Kidney (tissue), 13 donors: ENCODE measurements at regions not wholly inside any gene's neighbourhood (a gene's known extent, or its start where the extent isn't known, plus 50 kb on each side); places are given as distances from the start of the nearest gene placed in this dataset.

Experiments
- DNase-seq, 5 donors: peaks; one replicate each; pipeline ENCODE4 v3.0.0-alpha.2; 2013 to 2020
- FAIRE-seq: peaks from 2 replicates; lab custom pipeline; 2012; peaks lifted over from hg19 to GRCh38; lab: Jason Lieb, UNC
- H3K27ac ChIP-seq, 2 donors: one replicate each; pipeline ENCODE4 v1.7.0; 2013; ENCODE audit warnings: low read depth in 2 of 2, low read length in 2 of 2, inconsistent platforms in 1 of 2
- H3K27me3 ChIP-seq: one replicate; pipeline ENCODE4 v1.7.1; 2013; ENCODE audit warnings: low read length, inconsistent platforms; ENCODE audit not compliant: control insufficient read depth, insufficient read depth
- H3K36me3 ChIP-seq, 3 donors: one replicate each; pipeline versions ENCODE4 v1.7.0 to v1.7.1; 2013; ENCODE audit warnings: low read length in 3 of 3, control low read depth in 1 of 3, inconsistent platforms in 1 of 3; ENCODE audit not compliant: insufficient read depth in 3 of 3, control insufficient read depth in 2 of 3
- H3K4me1 ChIP-seq, 3 donors: one replicate each; pipeline versions ENCODE4 v1.7.0 to v1.7.1; 2013; ENCODE audit warnings: low read length in 3 of 3, inconsistent platforms in 1 of 3, low read depth in 1 of 3; ENCODE audit not compliant: control insufficient read depth in 2 of 3, insufficient read depth in 2 of 3
- H3K4me3 ChIP-seq, 3 donors: one replicate each; pipeline versions ENCODE4 v1.7.0 to v1.8.1; 2013; ENCODE audit warnings: low read length in 3 of 3, control low read depth in 1 of 3, inconsistent platforms in 1 of 3
- H3K9ac ChIP-seq, 3 donors: one replicate each; pipeline versions ENCODE4 v1.7.0 to v1.7.1; 2013; ENCODE audit warnings: low read length in 3 of 3, control low read depth in 1 of 3, inconsistent platforms in 1 of 3
- H3K9me3 ChIP-seq, 3 donors: one replicate each; pipeline versions ENCODE4 v1.7.0 to v1.7.1; 2013; ENCODE audit warnings: low read length in 3 of 3, control low read depth in 1 of 3, inconsistent platforms in 1 of 3; ENCODE audit not compliant: control insufficient read depth in 2 of 3, insufficient read depth in 1 of 3
- intact Hi-C: fragments of 100-400 bp; cut with DNase I; formaldehyde crosslinking; loops from one replicate; pipeline ENCODE4 v1.11.1; 2022
- TF ChIP-seq, protein P1 (sequence below): IDR thresholded peaks from 3 replicates; pipeline ENCODE4 v1.5.1; 2012; ENCODE audit warnings: mild to moderate bottlenecking, moderate library complexity, borderline replicate concordance; ENCODE audit not compliant: insufficient read depth; ENCODE audit errors: extremely low read depth
- donor health status: control.
- donor health status: control.
- donor health status: control.
- donor health status: control.
- donor health status: control.
- donor health status: DM: yes; HTN: yes; CAD: no.
- donor health status: Normal renal cell carcinoma (clear cell type).

DNA sequence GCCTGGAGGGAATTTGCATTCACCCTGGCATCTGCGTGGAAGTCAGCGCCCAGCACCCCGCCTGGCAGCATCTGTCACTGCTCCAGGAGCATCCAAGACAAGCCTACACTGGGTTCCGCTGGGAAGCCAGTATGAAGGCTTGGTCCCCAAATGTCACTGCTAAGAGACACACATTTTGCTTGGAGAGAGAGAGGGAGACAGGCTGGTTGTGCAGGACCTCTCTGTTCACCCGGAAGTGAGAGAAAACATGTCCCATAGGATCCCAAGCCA is 119.5 kb downstream of the SEC23IP start:
- TF ChIP-seq, protein P1, sequence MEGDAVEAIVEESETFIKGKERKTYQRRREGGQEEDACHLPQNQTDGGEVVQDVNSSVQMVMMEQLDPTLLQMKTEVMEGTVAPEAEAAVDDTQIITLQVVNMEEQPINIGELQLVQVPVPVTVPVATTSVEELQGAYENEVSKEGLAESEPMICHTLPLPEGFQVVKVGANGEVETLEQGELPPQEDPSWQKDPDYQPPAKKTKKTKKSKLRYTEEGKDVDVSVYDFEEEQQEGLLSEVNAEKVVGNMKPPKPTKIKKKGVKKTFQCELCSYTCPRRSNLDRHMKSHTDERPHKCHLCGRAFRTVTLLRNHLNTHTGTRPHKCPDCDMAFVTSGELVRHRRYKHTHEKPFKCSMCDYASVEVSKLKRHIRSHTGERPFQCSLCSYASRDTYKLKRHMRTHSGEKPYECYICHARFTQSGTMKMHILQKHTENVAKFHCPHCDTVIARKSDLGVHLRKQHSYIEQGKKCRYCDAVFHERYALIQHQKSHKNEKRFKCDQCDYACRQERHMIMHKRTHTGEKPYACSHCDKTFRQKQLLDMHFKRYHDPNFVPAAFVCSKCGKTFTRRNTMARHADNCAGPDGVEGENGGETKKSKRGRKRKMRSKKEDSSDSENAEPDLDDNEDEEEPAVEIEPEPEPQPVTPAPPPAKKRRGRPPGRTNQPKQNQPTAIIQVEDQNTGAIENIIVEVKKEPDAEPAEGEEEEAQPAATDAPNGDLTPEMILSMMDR, result no peak
- no peaks in the 10 kb centered on the region for H3K27me3 ChIP-seq
- no peak overlapping the region for H3K27ac ChIP-seq
- no peaks in the 10 kb centered on the region for H3K4me1 ChIP-seq
- no peak for DNase-seq
- no peak overlapping the region for H3K9ac ChIP-seq
- H3K36me3 ChIP-seq, result no peaks in the 10 kb centered on the region
- no peaks in the 10 kb centered on the region for H3K9me3 ChIP-seq
- intact Hi-C loops, result no loop called here
- no peak for FAIRE-seq
- H3K4me3 ChIP-seq, result no peak overlapping the region

DNA sequence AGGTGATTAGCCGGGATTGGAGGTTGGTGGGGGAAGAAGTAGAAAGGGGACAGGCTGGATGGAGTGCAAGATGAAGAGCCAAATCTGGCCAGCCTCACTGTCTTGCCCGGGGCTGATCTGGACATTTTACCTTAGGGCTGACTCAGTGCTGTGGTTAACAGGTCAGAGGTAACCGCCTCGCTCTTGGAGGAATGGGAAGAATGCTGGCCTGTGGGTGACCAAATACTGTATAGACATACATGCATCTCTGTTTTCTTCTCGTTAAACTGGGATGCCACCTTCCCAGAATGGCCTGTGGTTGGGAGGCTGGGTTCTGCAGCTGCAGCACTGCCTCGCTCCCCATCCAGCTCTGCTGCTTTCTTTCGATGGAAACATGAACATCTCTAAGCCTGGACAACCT is 120.0 kb downstream of the SEC23IP start:
- no peak overlapping the region for H3K27ac ChIP-seq
- H3K9me3 ChIP-seq, result no peaks in the 10 kb centered on the region
- no peak overlapping the region for H3K4me3 ChIP-seq
- H3K4me1 ChIP-seq, result no peaks in the 10 kb centered on the region
- TF ChIP-seq, protein P1, result no peak
- FAIRE-seq (no peak), DNase-seq (no peak)
- H3K27me3 ChIP-seq, result no peaks in the 10 kb centered on the region
- intact Hi-C loops, result no loop called here
- H3K36me3 ChIP-seq, result no peaks in the 10 kb centered on the region
- H3K9ac ChIP-seq, result no peak overlapping the region

DNA sequence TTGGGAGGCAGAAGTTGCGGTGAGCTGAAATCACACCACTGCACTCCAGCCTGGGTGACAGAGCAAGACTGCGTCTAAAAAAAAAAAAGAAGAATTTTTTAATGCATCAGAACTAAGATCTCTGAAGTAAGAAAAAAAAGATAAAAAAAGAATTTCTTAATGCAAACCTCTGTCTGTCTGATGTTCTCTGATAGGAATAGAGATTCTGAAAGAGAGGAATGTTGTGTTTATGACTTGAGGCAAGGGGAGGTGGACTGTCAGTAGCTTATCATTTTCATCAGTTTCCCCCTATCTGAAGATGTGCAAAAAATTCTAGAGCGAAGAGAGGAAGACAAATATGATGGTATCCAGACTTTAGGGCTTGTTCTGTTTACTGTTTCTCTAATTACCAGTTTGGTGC is 121.5 kb downstream of the SEC23IP start:
- FAIRE-seq, result no peak
- Histone ChIP-seq H3K4me1 (no peaks in the 10 kb centered on the region), H3K9me3 (no peaks in the 10 kb centered on the region), H3K27me3 (no peaks in the 10 kb centered on the region), H3K4me3 (no peak overlapping the region), H3K27ac (no peak overlapping the region), H3K36me3 (no peaks in the 10 kb centered on the region), H3K9ac (no peak overlapping the region)
- intact Hi-C loops, result no loop called here
- TF ChIP-seq, protein P1, result no peak
- DNase-seq, result no peak

DNA sequence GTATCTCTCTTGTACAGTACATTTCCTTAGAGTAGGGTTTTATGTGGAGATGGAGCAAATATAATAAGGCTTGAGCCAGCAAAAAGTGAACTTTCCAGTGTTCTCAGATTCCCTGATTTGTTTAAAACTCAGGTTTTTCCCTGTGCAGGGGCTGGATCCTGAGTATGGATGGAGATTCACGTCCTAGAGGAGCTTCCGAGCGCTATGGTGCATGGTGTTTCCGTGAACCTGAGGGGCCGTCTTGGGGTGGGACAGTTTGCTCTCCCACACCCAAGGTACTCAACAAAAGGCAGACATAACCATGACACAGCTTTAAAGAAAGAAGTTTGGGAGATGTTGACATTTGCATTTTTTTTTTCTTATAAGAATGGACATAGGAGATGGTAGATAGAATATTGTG is 122.5 kb downstream of the SEC23IP start:
- no peaks in the 10 kb centered on the region for H3K27me3 ChIP-seq
- TF ChIP-seq, protein P1, result no peak
- no peak overlapping the region for H3K4me3 ChIP-seq
- H3K27ac ChIP-seq, result no peak overlapping the region
- no peaks in the 10 kb centered on the region for H3K36me3 ChIP-seq
- no peak for FAIRE-seq
- no peaks in the 10 kb centered on the region for H3K4me1 ChIP-seq
- no peaks in the 10 kb centered on the region for H3K9me3 ChIP-seq
- no peak overlapping the region for H3K9ac ChIP-seq
- no peak for DNase-seq
- intact Hi-C loops, result no loop called here
